ENCODE measurements at regions not wholly inside any gene's neighbourhood (a gene's known extent, or its start where the extent isn't known, plus 50 kb on each side); places are given as distances from the start of the nearest gene placed in this dataset.
"Not testable (repeated sequence)": the region's sequence is repeated elsewhere in the genome, so short reads cannot be mapped to it uniquely, and the experiment has no call there.

DNA sequence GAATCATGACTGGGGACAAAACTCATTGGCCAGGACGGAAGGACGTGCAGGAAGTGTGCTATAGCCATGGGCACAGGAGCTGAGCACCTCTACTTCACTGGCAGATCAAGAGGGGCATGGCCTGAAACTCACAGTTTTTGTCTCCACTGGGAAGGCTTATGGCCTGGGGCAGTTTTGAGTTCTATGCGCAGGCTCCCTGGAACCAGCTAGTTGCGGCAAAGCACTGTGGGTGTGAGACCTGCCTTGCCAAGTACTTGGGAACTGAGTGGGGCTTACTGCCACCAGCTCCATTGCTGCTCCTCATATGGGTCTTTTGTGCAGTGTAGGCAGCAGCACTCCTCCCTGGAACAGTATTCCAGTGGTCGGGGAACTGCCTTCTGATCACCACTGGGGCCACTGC is 282.6 kb upstream of the EYS start:
- Histone ChIP-seq H3K36me3 (ENCODE audit: control insufficient read depth, insufficient read depth, low read length) (no peaks in the 10 kb centered on the region), H3K4me3 (ENCODE audit: low read depth, low read length) (no peak overlapping the region), H3K27me3 (ENCODE audit: control insufficient read depth, insufficient read depth, low read length) (no peaks in the 10 kb centered on the region)
- no peak for FAIRE-seq
- no peak for DNase-seq (ENCODE audit: low read depth)
- no peak for TF ChIP-seq CTCF (IDR thresholded peaks at IDR 0.05; ENCODE audit: insufficient read depth, low read length, severe bottlenecking)

GRCh38 chr6:65988006-65988405 is 281.0 kb upstream of the EYS start:
- no peak for DNase-seq (ENCODE audit: low read depth)
- TF ChIP-seq CTCF (IDR thresholded peaks at IDR 0.05; ENCODE audit: insufficient read depth, low read length, severe bottlenecking): no peak
- H3K4me3 ChIP-seq (ENCODE audit: low read depth, low read length): no peak overlapping the region
- H3K36me3 ChIP-seq (ENCODE audit: control insufficient read depth, insufficient read depth, low read length): no peaks in the 10 kb centered on the region
- FAIRE-seq: no peak
- H3K27me3 ChIP-seq (ENCODE audit: control insufficient read depth, insufficient read depth, low read length): no peaks in the 10 kb centered on the region

DNA sequence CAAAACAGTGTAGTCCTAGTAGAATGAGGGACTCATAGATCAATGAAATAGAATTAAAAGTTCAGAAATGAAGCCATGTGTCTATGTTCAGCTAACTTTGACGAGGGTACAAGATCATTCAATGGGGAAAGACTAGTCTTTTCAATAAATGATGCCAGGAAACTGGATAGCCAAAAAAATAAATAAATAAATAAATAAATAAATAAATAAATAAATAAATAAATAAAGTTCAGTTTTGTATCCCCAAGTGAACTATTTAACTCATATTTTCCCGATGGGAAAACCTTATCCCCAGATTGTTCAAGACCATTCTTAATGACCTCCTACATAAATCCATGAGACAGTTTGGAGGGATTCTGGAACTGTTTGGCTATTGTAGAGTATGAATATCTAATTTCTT is 277.1 kb upstream of the EYS start:
- TF ChIP-seq CTCF (IDR thresholded peaks at IDR 0.05; ENCODE audit: insufficient read depth, low read length, severe bottlenecking): no peak
- FAIRE-seq: no peak
- Histone ChIP-seq H3K36me3 (ENCODE audit: control insufficient read depth, insufficient read depth, low read length) (no peaks in the 10 kb centered on the region), H3K4me3 (ENCODE audit: low read depth, low read length) (no peak overlapping the region), H3K27me3 (ENCODE audit: control insufficient read depth, insufficient read depth, low read length) (no peaks in the 10 kb centered on the region)
- DNase-seq (ENCODE audit: low read depth): no peak

- no peak for FAIRE-seq
- no peaks in the 10 kb centered on the region for H3K27me3 ChIP-seq (ENCODE audit: control insufficient read depth, insufficient read depth, low read length)
- no peak for TF ChIP-seq CTCF (IDR thresholded peaks at IDR 0.05; ENCODE audit: insufficient read depth, low read length, severe bottlenecking)
- no peak for DNase-seq (ENCODE audit: low read depth)
- H3K36me3 ChIP-seq (ENCODE audit: control insufficient read depth, insufficient read depth, low read length): no peaks in the 10 kb centered on the region
- H3K4me3 ChIP-seq (ENCODE audit: low read depth, low read length): no peak overlapping the region
Measured at GRCh38 chr6:65979120-65979519, 272.1 kb upstream of the EYS start.

GRCh38 chr6:65971252-65971651 is 264.2 kb upstream of the EYS start:
- not testable (repeated sequence) for FAIRE-seq; DNase-seq (ENCODE audit: low read depth); H3K27me3 ChIP-seq (ENCODE audit: control insufficient read depth, insufficient read depth, low read length); H3K36me3 ChIP-seq (ENCODE audit: control insufficient read depth, insufficient read depth, low read length); H3K4me3 ChIP-seq (ENCODE audit: low read depth, low read length)

DNA sequence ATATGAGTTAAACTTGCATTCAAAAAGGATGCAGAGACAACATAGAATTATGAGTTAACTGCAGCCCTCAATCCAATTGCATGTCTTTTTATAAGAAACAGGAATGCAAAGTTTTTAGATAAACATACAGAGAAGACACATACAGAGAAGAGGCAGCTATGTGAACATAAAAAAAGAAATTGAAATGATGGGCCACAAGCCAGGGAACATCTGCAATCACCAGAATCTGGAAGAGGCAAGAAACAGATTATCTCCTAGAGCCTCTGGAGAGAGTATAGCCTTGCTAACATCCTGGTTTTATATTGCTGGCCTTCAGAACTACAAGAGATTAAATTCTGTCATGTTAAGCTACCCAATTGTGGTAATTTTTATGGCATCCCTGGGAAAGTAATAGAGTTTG is 257.2 kb upstream of the EYS start:
- TF ChIP-seq CTCF (IDR thresholded peaks at IDR 0.05; ENCODE audit: insufficient read depth, low read length, severe bottlenecking): no peak
- Histone ChIP-seq H3K4me3 (ENCODE audit: low read depth, low read length) (no peak overlapping the region), H3K27me3 (ENCODE audit: control insufficient read depth, insufficient read depth, low read length) (no peaks in the 10 kb centered on the region), H3K36me3 (ENCODE audit: control insufficient read depth, insufficient read depth, low read length) (no peaks in the 10 kb centered on the region)
- FAIRE-seq: no peak
- no peak for DNase-seq (ENCODE audit: low read depth)

Measured in bronchial epithelial cell (primary cell).